ENCODE measurements at regions not wholly inside any gene's neighbourhood (a gene's known extent, or its start where the extent isn't known, plus 50 kb on each side); places are given as distances from the start of the nearest gene placed in this dataset.

DNA sequence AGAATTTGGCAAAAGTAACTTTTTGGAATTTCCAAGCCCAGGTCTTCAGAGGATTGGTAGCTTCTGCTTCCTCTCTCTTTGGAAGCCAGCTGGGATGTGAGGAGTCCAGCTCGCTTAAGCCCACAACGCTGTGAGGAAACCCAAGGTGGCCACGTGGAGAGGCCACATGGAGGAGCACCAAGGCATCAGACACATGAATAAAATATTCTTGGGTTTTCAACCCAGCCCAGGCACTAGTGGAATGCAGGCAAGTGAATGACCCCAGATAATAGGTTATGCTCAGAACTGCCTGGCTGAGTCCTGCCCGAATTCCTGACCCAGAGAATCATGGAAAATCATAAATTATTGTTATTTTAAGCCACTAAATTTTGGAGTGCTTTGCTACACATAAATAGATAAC is 119.7 kb upstream of the PARP11 start:
- Histone ChIP-seq H3K4me1 (no peaks in the 10 kb centered on the region), H3K4me3 (no peak overlapping the region), H3K36me3 (no peaks in the 10 kb centered on the region), H3K9me3 (no peaks in the 10 kb centered on the region), H3K27ac (no peak overlapping the region), H3K27me3 (ENCODE audit: low read depth) (peaks cover 12% of the 10 kb centered on the region)
- no peak for ATAC-seq
- intact Hi-C loops (cut with DNase I): no loop called here
- no peak for DNase-seq
- TF ChIP-seq, protein P1, sequence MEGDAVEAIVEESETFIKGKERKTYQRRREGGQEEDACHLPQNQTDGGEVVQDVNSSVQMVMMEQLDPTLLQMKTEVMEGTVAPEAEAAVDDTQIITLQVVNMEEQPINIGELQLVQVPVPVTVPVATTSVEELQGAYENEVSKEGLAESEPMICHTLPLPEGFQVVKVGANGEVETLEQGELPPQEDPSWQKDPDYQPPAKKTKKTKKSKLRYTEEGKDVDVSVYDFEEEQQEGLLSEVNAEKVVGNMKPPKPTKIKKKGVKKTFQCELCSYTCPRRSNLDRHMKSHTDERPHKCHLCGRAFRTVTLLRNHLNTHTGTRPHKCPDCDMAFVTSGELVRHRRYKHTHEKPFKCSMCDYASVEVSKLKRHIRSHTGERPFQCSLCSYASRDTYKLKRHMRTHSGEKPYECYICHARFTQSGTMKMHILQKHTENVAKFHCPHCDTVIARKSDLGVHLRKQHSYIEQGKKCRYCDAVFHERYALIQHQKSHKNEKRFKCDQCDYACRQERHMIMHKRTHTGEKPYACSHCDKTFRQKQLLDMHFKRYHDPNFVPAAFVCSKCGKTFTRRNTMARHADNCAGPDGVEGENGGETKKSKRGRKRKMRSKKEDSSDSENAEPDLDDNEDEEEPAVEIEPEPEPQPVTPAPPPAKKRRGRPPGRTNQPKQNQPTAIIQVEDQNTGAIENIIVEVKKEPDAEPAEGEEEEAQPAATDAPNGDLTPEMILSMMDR (IDR thresholded peaks at IDR 0.05): no peak

DNA sequence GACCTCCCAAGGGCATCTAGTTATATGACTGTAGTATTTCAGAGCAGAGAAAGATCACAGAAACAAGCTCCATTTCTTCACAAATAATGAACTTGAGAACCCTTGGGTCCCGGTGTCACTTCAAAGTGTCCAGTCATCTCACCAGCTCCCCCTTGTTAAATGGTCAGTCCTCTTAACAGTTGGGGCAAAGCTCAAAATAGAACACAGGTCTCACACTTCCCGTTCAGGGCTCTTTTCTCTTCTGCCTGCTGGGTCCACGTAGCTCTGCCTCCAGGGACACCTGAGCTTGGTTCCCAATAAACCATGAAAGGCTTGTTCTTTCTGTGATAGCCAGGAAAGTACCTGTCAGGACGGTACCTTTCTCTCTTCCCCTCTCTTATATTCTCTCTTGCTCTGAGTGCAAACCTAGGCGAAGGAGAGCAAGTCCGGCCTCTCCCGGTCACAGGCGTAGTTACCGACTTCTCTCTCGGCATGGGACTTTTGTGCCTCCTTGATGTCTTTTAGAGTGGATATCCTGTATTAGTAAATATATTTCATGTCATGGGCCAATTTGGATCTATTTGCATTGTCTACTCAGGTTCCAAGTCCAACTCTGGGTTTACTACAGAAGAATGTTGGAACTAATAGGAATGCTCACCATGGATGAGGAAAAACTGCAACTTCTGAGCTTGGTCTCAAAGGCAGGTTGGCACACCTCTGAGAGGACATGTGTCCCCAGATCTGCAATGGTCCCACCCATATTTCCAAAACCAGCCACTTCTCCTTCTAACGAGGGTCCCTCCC is 118.8 kb upstream of the PARP11 start:
- H3K27me3 ChIP-seq (ENCODE audit: low read depth): peaks cover 12% of the 10 kb centered on the region
- no peaks in the 10 kb centered on the region for H3K9me3 ChIP-seq
- no peak for DNase-seq
- no peaks in the 10 kb centered on the region for H3K36me3 ChIP-seq
- H3K27ac ChIP-seq: no peak overlapping the region
- H3K4me1 ChIP-seq: no peaks in the 10 kb centered on the region
- TF ChIP-seq, protein P1 (IDR thresholded peaks at IDR 0.05): no peak
- H3K4me3 ChIP-seq: no peak overlapping the region
- no peak for ATAC-seq
- intact Hi-C loops (cut with DNase I): no loop called here

DNA sequence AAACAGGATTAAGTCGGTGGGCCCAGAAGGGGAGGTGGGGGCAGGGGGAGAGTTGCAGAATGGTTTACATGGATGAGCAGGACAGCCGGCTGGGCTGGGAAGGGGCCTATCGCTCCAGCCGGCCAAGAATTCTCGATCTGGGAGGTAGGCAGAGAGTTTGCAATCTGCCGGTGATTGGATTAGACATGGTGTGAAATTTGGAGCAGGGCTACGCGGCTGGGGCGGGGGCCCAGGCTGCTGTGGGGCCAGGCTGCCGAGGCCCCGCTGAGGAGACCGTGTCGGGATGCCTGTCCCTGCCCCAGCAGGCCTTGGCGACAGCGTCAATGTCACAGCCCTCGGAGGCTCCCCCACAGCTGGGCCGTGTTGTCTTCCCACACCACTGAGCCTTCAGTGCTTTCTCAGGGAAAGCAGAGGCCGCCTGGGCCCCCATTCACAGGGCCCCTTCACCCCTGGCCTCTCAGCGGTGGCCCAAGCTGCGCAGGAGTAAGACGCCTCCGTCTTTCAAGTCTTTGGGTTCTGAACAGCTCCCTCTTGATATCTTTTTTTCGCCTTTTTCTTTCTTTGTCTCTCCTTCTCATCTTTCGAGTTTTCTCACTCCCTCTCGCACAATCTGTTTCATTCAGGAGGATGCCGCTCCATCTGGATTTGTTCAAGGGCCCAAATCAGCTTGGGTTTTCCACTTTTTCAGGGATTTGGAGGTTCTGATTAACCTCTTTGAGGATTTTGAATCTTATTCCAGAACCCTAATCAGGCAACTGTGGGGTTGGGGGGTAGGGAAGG is 117.5 kb upstream of the PARP11 start:
- H3K4me1 ChIP-seq: no peaks in the 10 kb centered on the region
- ATAC-seq (no peak), DNase-seq (no peak)
- no peaks in the 10 kb centered on the region for H3K36me3 ChIP-seq
- H3K9me3 ChIP-seq: no peaks in the 10 kb centered on the region
- intact Hi-C loops (cut with DNase I): no loop called here
- peaks cover 12% of the 10 kb centered on the region for H3K27me3 ChIP-seq (ENCODE audit: low read depth)
- TF ChIP-seq, protein P1 (IDR thresholded peaks at IDR 0.05): no peak
- H3K4me3 ChIP-seq: no peak overlapping the region
- no peak overlapping the region for H3K27ac ChIP-seq

DNA sequence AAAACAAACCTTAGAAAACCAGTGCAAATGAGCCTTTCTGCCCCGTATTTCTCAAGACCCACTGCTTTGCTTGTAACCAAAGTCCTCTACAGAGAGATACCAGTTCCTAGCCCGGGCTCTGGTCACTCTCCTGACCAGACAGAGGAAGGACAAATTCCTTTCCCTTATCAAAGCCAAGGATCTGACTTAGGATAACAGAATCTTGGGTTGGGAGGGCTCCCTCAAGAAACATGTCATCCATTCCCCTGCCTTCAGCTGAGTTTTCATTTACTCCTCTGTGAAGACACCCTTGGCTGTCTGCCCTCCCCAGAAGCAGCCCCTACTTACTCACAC is 116.0 kb upstream of the PARP11 start:
- no peak for ATAC-seq
- intact Hi-C loops (cut with DNase I): no loop called here

DNA sequence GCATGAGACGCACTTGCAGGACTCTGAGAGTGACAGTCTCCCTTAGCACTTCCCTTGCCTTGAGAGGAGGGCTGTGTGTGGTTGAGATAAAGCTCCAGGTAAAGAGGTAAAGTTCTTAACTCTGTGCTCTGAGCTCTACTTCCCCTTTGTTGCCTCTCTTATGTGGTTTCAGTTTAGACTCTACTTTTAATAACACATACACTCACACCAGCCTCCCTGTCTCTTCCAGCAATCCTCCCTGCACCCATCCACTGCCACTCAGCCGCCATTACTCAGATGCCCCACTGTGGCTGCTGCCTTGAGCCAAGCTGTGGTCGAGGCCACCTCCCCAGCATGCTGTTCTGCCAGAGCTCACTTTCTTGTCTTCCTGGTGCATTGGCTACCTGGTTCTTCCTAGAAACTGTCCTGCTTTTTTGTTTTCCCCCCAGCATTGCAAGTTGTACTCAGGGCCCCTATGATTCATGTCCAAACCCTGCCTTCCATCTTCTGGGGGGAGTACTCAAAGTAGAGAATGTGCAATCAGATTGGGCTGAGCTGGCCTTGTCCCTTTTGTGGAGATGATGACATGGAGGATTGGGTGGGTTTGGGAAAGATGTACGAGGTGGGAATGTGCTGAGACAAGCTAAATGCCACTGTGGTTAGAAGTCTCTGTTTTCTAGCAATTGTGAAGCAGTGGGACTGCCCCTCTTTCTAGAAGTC is 115.5 kb upstream of the PARP11 start:
- TF ChIP-seq, protein P1 (IDR thresholded peaks at IDR 0.05): no peak
- no peaks in the 10 kb centered on the region for H3K36me3 ChIP-seq
- peaks cover 3% of the 10 kb centered on the region for H3K9me3 ChIP-seq
- intact Hi-C loops (cut with DNase I): no loop called here
- no peak overlapping the region for H3K4me3 ChIP-seq
- DNase-seq (no peak), ATAC-seq (no peak)
- H3K27ac ChIP-seq: no peak overlapping the region
- peaks cover 11% of the 10 kb centered on the region for H3K27me3 ChIP-seq (ENCODE audit: low read depth)
- no peaks in the 10 kb centered on the region for H3K4me1 ChIP-seq

More for the DNA sequence above, 116.0 kb upstream of the PARP11 start:
- TF ChIP-seq, protein P1 (IDR thresholded peaks at IDR 0.05): no peak
- H3K27me3 ChIP-seq (ENCODE audit: low read depth): peaks cover 12% of the 10 kb centered on the region
- no peak overlapping the region for H3K4me3 ChIP-seq
- H3K36me3 ChIP-seq: no peaks in the 10 kb centered on the region
- no peak overlapping the region for H3K27ac ChIP-seq
- H3K4me1 ChIP-seq: no peaks in the 10 kb centered on the region
- no peaks in the 10 kb centered on the region for H3K9me3 ChIP-seq
- no peak for DNase-seq
